ENCODE measurements at regions not wholly inside any gene's neighbourhood (a gene's known extent, or its start where the extent isn't known, plus 50 kb on each side); places are given as distances from the start of the nearest gene placed in this dataset.

GRCh38 chr10:111158595-111158994 lies 81.8 kb downstream of the ADRA2A start:
- H3K4me3 ChIP-seq (ENCODE audit: low read depth, low read length), result no peak overlapping the region
- DNase-seq (ENCODE audit: low read depth), result no peak
- no peak for TF ChIP-seq CTCF (IDR thresholded peaks at IDR 0.05; ENCODE audit: control insufficient read depth, extremely low read depth, insufficient read depth)

- no peak overlapping the region for H3K4me3 ChIP-seq (ENCODE audit: low read depth, low read length)
- TF ChIP-seq CTCF (IDR thresholded peaks at IDR 0.05; ENCODE audit: control insufficient read depth, extremely low read depth, insufficient read depth), result no peak
- no peak for DNase-seq (ENCODE audit: low read depth)
Observed at GRCh38 chr10:111161109-111161874, 84.5 kb downstream of the ADRA2A start.

GRCh38 chr10:111171183-111171582 lies 94.4 kb downstream of the ADRA2A start:
- TF ChIP-seq CTCF (IDR thresholded peaks at IDR 0.05; ENCODE audit: control insufficient read depth, extremely low read depth, insufficient read depth), result no peak
- DNase-seq (ENCODE audit: low read depth), result no peak
- H3K4me3 ChIP-seq (ENCODE audit: low read depth, low read length), result no peak overlapping the region

- no peak overlapping the region for H3K4me3 ChIP-seq (ENCODE audit: low read depth, low read length)
- no peak for TF ChIP-seq CTCF (IDR thresholded peaks at IDR 0.05; ENCODE audit: control insufficient read depth, extremely low read depth, insufficient read depth)
- DNase-seq (ENCODE audit: low read depth), result no peak
Observed at GRCh38 chr10:111175787-111176186, 99.0 kb downstream of the ADRA2A start.

- H3K4me3 ChIP-seq (ENCODE audit: low read depth, low read length), result no peak overlapping the region
- no peak for DNase-seq (ENCODE audit: low read depth)
- TF ChIP-seq CTCF (IDR thresholded peaks at IDR 0.05; ENCODE audit: control insufficient read depth, extremely low read depth, insufficient read depth), result no peak
Observed at GRCh38 chr10:111177379-111177778, 100.5 kb downstream of the ADRA2A start.

GRCh38 chr10:111179514-111179913 lies 102.7 kb downstream of the ADRA2A start:
- no peak overlapping the region for H3K4me3 ChIP-seq (ENCODE audit: low read depth, low read length)
- no peak for DNase-seq (ENCODE audit: low read depth)
- no peak for TF ChIP-seq CTCF (IDR thresholded peaks at IDR 0.05; ENCODE audit: control insufficient read depth, extremely low read depth, insufficient read depth)

- DNase-seq (ENCODE audit: low read depth), result no peak
- TF ChIP-seq CTCF (IDR thresholded peaks at IDR 0.05; ENCODE audit: control insufficient read depth, extremely low read depth, insufficient read depth), result no peak
- no peak overlapping the region for H3K4me3 ChIP-seq (ENCODE audit: low read depth, low read length)
Observed at GRCh38 chr10:111186358-111186757, 109.5 kb downstream of the ADRA2A start.

All from LNCaP clone FGC (cell line).